WERI-Rb-1 (cell line): ENCODE measurements at regions not wholly inside any gene's neighbourhood (a gene's known extent, or its start where the extent isn't known, plus 50 kb on each side); places are given as distances from the start of the nearest gene placed in this dataset.

ENCODE experiments used
- DNase-seq: peaks from one replicate; pipeline ENCODE4 v3.0.0-alpha.2; 2020
- H3K27ac ChIP-seq: fragments of 250-450 bp; sonication (Bioruptor Pico); 2 replicates; pipeline ENCODE4 v1.5.1; 2020; ENCODE audit warnings: mild to moderate bottlenecking, moderate library complexity
- H3K27me3 ChIP-seq: fragments of 250-450 bp; sonication (Bioruptor Pico); 2 replicates; pipeline ENCODE4 v1.5.1; 2021; ENCODE audit warnings: mild to moderate bottlenecking, low read depth, moderate library complexity; ENCODE audit not compliant: insufficient read depth, severe bottlenecking
- H3K36me3 ChIP-seq: fragments of 250-450 bp; sonication (Bioruptor Pico); 2 replicates; pipeline ENCODE4 v1.5.1; 2020; ENCODE audit warnings: mild to moderate bottlenecking, moderate library complexity
- H3K4me3 ChIP-seq: 2 replicates; pipeline ENCODE4 v1.5.1; 2011; ENCODE audit warnings: low read depth, mild to moderate bottlenecking, control low read depth, low read length
- H3K9me3 ChIP-seq: fragments of 250-450 bp; sonication (Bioruptor Pico); 2 replicates; pipeline ENCODE4 v1.5.1; 2021; ENCODE audit warnings: mild to moderate bottlenecking, moderate library complexity; ENCODE audit not compliant: severe bottlenecking
- CTCF ChIP-seq: IDR thresholded peaks from 2 replicates; pipeline ENCODE4 v1.5.1; 2011; ENCODE audit warnings: low read depth, mild to moderate bottlenecking, control low read depth, inconsistent platforms, low read length

- no peak for TF ChIP-seq CTCF
- Histone ChIP-seq H3K27ac (no peak overlapping the region), H3K36me3 (no peaks in the 10 kb centered on the region), H3K27me3 (no peaks in the 10 kb centered on the region), H3K4me3 (no peak overlapping the region), H3K9me3 (no peaks in the 10 kb centered on the region)
- DNase-seq = no peak
Observed at GRCh38 chr4:166282081-166282770, 409.2 kb downstream of the TLL1 start.

DNA sequence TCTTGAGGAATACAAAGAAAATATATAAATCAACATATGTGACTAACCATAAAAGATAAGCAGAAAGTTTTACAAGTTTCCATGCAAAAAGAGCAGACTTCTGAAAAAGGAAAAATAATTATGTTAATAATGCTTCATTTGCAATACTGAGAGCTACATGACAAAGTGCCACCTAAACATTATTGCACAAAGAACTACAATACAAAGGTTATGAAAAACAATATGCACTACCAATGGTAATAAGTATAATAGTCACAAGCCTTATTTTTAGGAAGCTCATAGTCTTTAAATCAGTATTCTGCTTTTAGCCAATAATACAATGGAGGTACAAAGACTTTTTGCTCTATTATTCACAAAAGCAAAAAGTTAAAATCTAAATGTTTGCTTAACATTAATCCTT is 411.2 kb downstream of the TLL1 start:
- Histone ChIP-seq H3K4me3 (no peak overlapping the region), H3K27ac (no peak overlapping the region), H3K9me3 (no peaks in the 10 kb centered on the region), H3K36me3 (no peaks in the 10 kb centered on the region), H3K27me3 (no peaks in the 10 kb centered on the region)
- no peak for TF ChIP-seq CTCF
- DNase-seq = no peak

GRCh38 chr4:166290426-166290825 is 417.4 kb downstream of the TLL1 start:
- Histone ChIP-seq H3K27me3 (no peaks in the 10 kb centered on the region), H3K27ac (no peak overlapping the region), H3K36me3 (no peaks in the 10 kb centered on the region), H3K9me3 (no peaks in the 10 kb centered on the region), H3K4me3 (no peak overlapping the region)
- no peak for TF ChIP-seq CTCF
- no peak for DNase-seq

DNA sequence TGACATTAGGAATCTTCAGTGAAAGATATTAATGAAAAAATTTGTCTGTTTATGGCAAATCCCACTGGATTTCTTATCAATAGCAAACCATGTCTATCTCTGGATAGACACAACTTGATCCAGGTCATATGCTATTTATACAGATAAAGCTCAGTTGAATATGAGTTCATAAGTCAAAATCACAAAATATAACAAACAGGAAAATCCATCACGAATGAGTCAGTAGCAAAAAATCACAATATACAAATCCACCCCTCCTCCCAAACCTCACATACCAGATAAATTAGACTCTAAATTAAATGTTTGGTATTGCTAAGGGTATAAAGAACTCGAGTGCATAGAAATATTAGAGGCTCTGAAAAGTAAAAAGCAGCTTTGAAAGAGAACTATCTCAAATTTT is 420.5 kb downstream of the TLL1 start:
- no peak overlapping the region for H3K4me3 ChIP-seq
- no peaks in the 10 kb centered on the region for H3K9me3 ChIP-seq
- DNase-seq = no peak
- no peak for TF ChIP-seq CTCF
- no peak overlapping the region for H3K27ac ChIP-seq
- H3K36me3 ChIP-seq = no peaks in the 10 kb centered on the region
- H3K27me3 ChIP-seq = no peaks in the 10 kb centered on the region

GRCh38 chr4:166301266-166301665 is 428.2 kb downstream of the TLL1 start:
- no peak for DNase-seq
- no peak overlapping the region for H3K27ac ChIP-seq

More at GRCh38 chr4:166301266-166301665, 428.2 kb downstream of the TLL1 start:
- Histone ChIP-seq H3K4me3 (no peak overlapping the region), H3K36me3 (no peaks in the 10 kb centered on the region), H3K9me3 (no peaks in the 10 kb centered on the region), H3K27me3 (no peaks in the 10 kb centered on the region)
- no peak for TF ChIP-seq CTCF
